ENCODE measurements at regions not wholly inside any gene's neighbourhood (a gene's known extent, or its start where the extent isn't known, plus 50 kb on each side); places are given as distances from the start of the nearest gene placed in this dataset.

DNA sequence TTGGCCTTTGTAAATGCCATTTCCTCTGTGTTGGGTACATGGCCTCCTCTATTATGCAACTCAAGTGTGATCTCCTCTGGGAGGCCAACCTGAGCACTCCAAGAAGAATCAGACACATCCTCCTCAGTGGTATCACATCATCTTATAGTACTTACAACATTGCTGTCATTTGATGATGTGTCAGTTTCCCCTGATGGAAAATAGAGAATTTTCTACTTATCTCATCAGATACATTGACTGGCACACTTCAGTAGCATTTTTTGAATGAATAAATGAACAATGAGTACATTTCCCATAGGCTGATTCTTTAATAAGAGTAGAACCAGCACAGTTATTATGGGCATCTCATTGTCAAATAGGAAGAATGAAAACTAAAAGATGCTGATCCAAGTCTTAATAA lies 86.6 kb upstream of the NXPH2 start:
- Histone ChIP-seq H3K27me3 (no peaks in the 10 kb centered on the region), H3K4me3 (no peak overlapping the region), H3K4me1 (ENCODE audit: insufficient read depth) (no peaks in the 10 kb centered on the region), H3K9me3 (no peaks in the 10 kb centered on the region), H3K27ac (no peak overlapping the region), H3K36me3 (no peaks in the 10 kb centered on the region)
- intact Hi-C loops (cut with DNase I), result no loop called here
- TF ChIP-seq, protein P1, sequence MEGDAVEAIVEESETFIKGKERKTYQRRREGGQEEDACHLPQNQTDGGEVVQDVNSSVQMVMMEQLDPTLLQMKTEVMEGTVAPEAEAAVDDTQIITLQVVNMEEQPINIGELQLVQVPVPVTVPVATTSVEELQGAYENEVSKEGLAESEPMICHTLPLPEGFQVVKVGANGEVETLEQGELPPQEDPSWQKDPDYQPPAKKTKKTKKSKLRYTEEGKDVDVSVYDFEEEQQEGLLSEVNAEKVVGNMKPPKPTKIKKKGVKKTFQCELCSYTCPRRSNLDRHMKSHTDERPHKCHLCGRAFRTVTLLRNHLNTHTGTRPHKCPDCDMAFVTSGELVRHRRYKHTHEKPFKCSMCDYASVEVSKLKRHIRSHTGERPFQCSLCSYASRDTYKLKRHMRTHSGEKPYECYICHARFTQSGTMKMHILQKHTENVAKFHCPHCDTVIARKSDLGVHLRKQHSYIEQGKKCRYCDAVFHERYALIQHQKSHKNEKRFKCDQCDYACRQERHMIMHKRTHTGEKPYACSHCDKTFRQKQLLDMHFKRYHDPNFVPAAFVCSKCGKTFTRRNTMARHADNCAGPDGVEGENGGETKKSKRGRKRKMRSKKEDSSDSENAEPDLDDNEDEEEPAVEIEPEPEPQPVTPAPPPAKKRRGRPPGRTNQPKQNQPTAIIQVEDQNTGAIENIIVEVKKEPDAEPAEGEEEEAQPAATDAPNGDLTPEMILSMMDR (IDR thresholded peaks at IDR 0.05), result no peak
- TF ChIP-seq EP300 (IDR thresholded peaks at IDR 0.05) (no peak), POLR2A (IDR thresholded peaks at IDR 0.05) (no peak)
- DNase-seq, result no peak

DNA sequence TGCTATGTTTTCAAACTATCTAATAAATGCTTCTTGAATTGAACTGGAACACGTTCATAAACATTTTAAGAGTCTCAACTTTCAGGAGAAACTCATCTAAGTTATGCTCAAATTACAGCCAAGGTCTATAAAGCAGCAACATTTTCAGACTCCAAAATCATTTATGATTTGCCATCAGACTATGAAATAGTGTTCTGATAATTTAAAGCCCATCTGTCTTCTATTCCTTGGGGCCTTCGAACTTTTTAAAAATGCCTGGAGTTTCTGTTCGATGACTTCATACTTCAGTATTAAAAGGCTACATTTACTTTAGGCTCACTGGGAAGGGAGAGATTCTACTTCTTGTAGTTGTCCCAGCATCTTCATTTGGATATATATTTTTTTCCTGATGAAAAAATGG lies 73.6 kb upstream of the NXPH2 start:
- WGBS, 3 donors, result 8 to 14% (median 9%) methylated on average over 3 of the region's 3 CpGs
- no peak for DNase-seq
- H3K4me1 ChIP-seq (ENCODE audit: insufficient read depth), result no peaks in the 10 kb centered on the region
- TF ChIP-seq, protein P1 (IDR thresholded peaks at IDR 0.05), result no peak
- TF ChIP-seq POLR2A (IDR thresholded peaks at IDR 0.05) (no peak), EP300 (IDR thresholded peaks at IDR 0.05) (no peak)
- no peaks in the 10 kb centered on the region for H3K36me3 ChIP-seq
- H3K4me3 ChIP-seq, result no peak overlapping the region
- intact Hi-C loops (cut with DNase I), result no loop called here
- no peaks in the 10 kb centered on the region for H3K9me3 ChIP-seq
- H3K27me3 ChIP-seq, result no peaks in the 10 kb centered on the region
- no peak overlapping the region for H3K27ac ChIP-seq

DNA sequence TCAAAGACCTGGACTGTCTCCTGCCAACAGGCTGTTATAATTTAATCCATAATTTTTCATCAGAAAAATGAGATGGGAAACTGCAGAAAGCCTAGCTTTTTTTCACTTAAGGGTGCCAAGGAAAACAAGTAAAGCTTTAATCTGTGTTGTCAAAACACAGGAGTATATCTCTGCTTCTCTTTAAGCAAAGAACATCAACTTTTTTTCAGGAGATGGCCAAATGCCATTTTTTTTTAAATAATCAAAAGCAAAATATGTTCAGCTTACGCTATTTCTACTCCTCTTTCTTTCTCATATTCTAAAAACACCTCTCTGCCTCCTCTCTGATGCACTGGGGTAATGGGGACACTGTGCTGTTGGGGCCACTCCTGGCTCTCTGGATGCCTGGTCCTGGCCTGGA lies 73.1 kb upstream of the NXPH2 start:
- H3K9me3 ChIP-seq, result no peaks in the 10 kb centered on the region
- intact Hi-C loops (cut with DNase I), result no loop called here
- H3K4me1 ChIP-seq (ENCODE audit: insufficient read depth), result no peaks in the 10 kb centered on the region
- TF ChIP-seq, protein P1 (IDR thresholded peaks at IDR 0.05), result no peak
- TF ChIP-seq POLR2A (IDR thresholded peaks at IDR 0.05) (no peak), EP300 (IDR thresholded peaks at IDR 0.05) (no peak)
- DNase-seq, result no peak
- H3K4me3 ChIP-seq, result no peak overlapping the region
- H3K27ac ChIP-seq, result no peak overlapping the region
- 0 to 7% (median 5%) methylated on average over 1 of the region's 1 CpG for WGBS, 3 donors
- H3K27me3 ChIP-seq, result no peaks in the 10 kb centered on the region
- no peaks in the 10 kb centered on the region for H3K36me3 ChIP-seq

DNA sequence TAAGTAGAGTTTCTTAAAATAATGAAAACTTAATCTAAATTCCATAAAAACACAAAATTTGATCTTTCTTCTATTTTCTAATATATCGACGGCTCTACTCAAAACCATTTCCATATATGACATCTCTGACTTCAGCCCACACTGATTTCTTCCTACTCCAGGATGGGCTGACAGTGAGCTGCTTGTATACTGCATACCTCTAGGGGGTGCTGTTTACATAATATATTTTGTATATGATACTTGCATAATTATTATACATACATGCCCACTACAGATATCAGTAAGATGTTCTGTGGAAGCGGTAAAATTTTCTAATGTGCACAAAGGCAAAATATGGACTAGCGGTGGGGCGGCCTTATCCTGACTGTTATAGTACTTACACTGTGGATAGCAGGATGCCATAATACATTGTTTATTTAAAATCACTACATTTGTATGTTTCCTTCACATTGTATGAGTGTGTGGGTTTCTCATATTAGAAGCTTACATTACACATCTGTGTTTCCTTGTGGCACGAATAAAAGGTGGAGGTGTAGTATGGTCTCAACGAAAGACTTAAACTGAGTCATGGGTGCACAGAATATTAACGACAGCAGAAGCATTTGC lies 66.1 kb upstream of the NXPH2 start:
- TF ChIP-seq EP300 (IDR thresholded peaks at IDR 0.05), result no peak
- TF ChIP-seq, protein P1 (IDR thresholded peaks at IDR 0.05), result no peak
- TF ChIP-seq POLR2A (IDR thresholded peaks at IDR 0.05), result no peak
- intact Hi-C loops (cut with DNase I), result no loop called here
- no peak overlapping the region for H3K27ac ChIP-seq
- WGBS, 3 donors, result 66 to 69% (median 67%) methylated on average over 8 of the region's 8 CpGs
- H3K9me3 ChIP-seq, result no peaks in the 10 kb centered on the region
- DNase-seq, result no peak
- no peak overlapping the region for H3K4me3 ChIP-seq
- no peaks in the 10 kb centered on the region for H3K36me3 ChIP-seq
- H3K27me3 ChIP-seq, result no peaks in the 10 kb centered on the region
- no peaks in the 10 kb centered on the region for H3K4me1 ChIP-seq (ENCODE audit: insufficient read depth)
